ENCODE measurements at regions not wholly inside any gene's neighbourhood (a gene's known extent, or its start where the extent isn't known, plus 50 kb on each side); places are given as distances from the start of the nearest gene placed in this dataset.
A peak's percentile ranks its signal among the peaks of the same experiment; 100 is the strongest.

DNA sequence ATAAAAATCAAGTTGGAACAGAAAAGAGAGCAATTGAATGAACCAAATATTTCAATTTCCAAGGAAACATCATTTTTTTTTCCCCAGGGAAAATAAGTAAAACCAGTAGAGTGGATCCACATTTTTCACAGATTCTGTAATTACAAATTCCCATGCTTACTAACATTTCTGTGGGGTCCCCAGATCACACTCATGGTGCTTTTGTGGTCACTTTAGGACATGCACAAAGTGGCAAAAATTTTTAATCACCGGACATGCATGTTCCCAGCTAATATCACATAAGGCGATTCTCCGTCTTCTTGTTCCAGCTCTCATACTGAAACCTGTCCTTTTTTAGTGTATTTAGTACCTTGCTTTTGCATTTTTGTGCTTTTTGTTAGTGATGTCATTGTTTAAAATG is 748.2 kb upstream of the SLITRK1 start:
- TF ChIP-seq EZH2phosphoT487 (IDR thresholded peaks at IDR 0.05) = no peak
- no peak for TF ChIP-seq CTCF (IDR thresholded peaks at IDR 0.05)
- TF ChIP-seq EZH2 (IDR thresholded peaks at IDR 0.05) = no peak
- Histone ChIP-seq H4K20me1 (ENCODE audit: low read depth) (no peaks in the 10 kb centered on the region), H3K4me3 (no peak overlapping the region), H3K79me2 (ENCODE audit: low read depth) (no peaks in the 10 kb centered on the region), H3K9ac (no peak overlapping the region), H3K27me3 (no peaks in the 10 kb centered on the region), H3K4me1 (peaks cover 6% of the 10 kb centered on the region), H3K27ac (no peak overlapping the region), H3K4me2 (no peak overlapping the region), H2AFZ (replicated peaks) (no peak overlapping the region), H3F3A (ENCODE audit: low read depth) (no peaks in the 10 kb centered on the region), H3K36me3 (no peaks in the 10 kb centered on the region), H3K9me3 (ENCODE audit: low read depth) (no peaks in the 10 kb centered on the region)
- H3K4me1 Mint-ChIP-seq = peaks cover 3% of the 10 kb centered on the region
- H3K9me3 Mint-ChIP-seq = no peaks in the 10 kb centered on the region
- no peak overlapping the region for H3K4me3 Mint-ChIP-seq
- no peaks in the 10 kb centered on the region for H3K36me3 Mint-ChIP-seq
- DNase-seq (ENCODE audit: low spot score) = no peak
- H3K27ac Mint-ChIP-seq = no peak overlapping the region
- H3K27me3 Mint-ChIP-seq (ENCODE audit: insufficient read depth, low read depth) = no peaks in the 10 kb centered on the region

DNA sequence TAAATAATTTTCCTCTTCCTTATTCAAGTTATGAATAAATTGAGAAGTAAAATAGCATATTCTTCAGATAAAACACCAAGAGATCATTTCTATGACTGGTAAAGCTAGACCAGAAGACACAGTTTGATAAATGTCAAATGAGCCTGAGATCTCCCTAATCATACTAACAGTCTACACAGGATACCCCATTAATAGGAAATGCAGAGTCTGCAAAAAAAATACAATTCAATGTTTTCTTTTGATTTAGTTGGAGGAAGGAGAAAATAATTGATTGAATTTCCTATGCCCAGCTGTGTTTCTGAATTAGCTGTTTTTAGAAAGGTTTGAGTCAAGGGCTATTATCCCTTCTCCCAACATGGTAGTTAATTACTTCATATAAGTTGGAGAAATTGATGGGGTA is 734.6 kb upstream of the SLITRK1 start:
- no peaks in the 10 kb centered on the region for H4K20me1 ChIP-seq (ENCODE audit: low read depth)
- Mint-ChIP-seq H3K4me3 (no peak overlapping the region), H3K27me3 (ENCODE audit: insufficient read depth, low read depth) (no peaks in the 10 kb centered on the region), H3K36me3 (no peaks in the 10 kb centered on the region), H3K27ac (no peak overlapping the region), H3K4me1 (no peaks in the 10 kb centered on the region), H3K9me3 (no peaks in the 10 kb centered on the region)
- no peak overlapping the region for H2AFZ ChIP-seq (replicated peaks)
- no peaks in the 10 kb centered on the region for H3K27me3 ChIP-seq
- no peaks in the 10 kb centered on the region for H3K9me3 ChIP-seq (ENCODE audit: low read depth)
- H3K9ac ChIP-seq = no peak overlapping the region
- no peak overlapping the region for H3K27ac ChIP-seq
- H3K4me3 ChIP-seq = no peak overlapping the region
- H3K4me2 ChIP-seq = no peak overlapping the region
- TF ChIP-seq EZH2phosphoT487 (IDR thresholded peaks at IDR 0.05) = no peak
- no peaks in the 10 kb centered on the region for H3F3A ChIP-seq (ENCODE audit: low read depth)
- DNase-seq (ENCODE audit: low spot score) = no peak
- no peaks in the 10 kb centered on the region for H3K4me1 ChIP-seq
- H3K79me2 ChIP-seq (ENCODE audit: low read depth) = no peaks in the 10 kb centered on the region
- H3K36me3 ChIP-seq = no peaks in the 10 kb centered on the region

DNA sequence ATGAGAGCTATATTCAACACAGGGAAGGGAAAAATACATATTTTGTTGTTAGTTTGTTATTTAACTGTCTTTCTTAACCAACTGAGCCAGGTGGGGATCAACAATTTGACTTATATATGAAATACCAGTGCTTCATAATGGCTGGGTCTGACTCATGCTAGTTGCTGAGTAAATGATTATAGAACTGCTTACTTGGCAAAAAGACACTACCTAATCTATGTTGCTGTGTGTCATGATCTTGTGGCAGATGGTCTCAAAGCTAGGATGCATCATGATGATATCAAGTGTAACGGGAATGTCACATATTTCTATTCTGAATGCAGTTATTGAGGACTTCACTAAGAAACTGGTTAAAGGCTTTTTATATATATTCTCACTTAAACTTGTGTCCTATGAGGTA is 727.4 kb upstream of the SLITRK1 start:
- H3K36me3 ChIP-seq = no peaks in the 10 kb centered on the region
- no peaks in the 10 kb centered on the region for H3K36me3 Mint-ChIP-seq
- no peaks in the 10 kb centered on the region for H3F3A ChIP-seq (ENCODE audit: low read depth)
- no peaks in the 10 kb centered on the region for H3K9me3 Mint-ChIP-seq
- H3K27me3 Mint-ChIP-seq (ENCODE audit: insufficient read depth, low read depth) = no peaks in the 10 kb centered on the region
- H3K4me3 ChIP-seq = no peak overlapping the region
- DNase-seq (ENCODE audit: low spot score) = no peak
- no peak overlapping the region for H3K9ac ChIP-seq
- H3K4me3 Mint-ChIP-seq = no peak overlapping the region
- no peaks in the 10 kb centered on the region for H3K27me3 ChIP-seq
- no peaks in the 10 kb centered on the region for H3K4me1 Mint-ChIP-seq
- no peaks in the 10 kb centered on the region for H3K79me2 ChIP-seq (ENCODE audit: low read depth)
- H3K27ac ChIP-seq = no peak overlapping the region
- H3K4me2 ChIP-seq = no peak overlapping the region
- no peaks in the 10 kb centered on the region for H3K9me3 ChIP-seq (ENCODE audit: low read depth)
- H3K27ac Mint-ChIP-seq = no peak overlapping the region
- H2AFZ ChIP-seq (replicated peaks) = no peak overlapping the region
- TF ChIP-seq EZH2 (IDR thresholded peaks at IDR 0.05) = no peak
- TF ChIP-seq CTCF (IDR thresholded peaks at IDR 0.05) = no peak
- no peak for TF ChIP-seq EZH2phosphoT487 (IDR thresholded peaks at IDR 0.05)
- H4K20me1 ChIP-seq (ENCODE audit: low read depth) = no peaks in the 10 kb centered on the region
- no peaks in the 10 kb centered on the region for H3K4me1 ChIP-seq

GRCh38 chr13:84607261-84608013 is 725.2 kb upstream of the SLITRK1 start:
- no peaks in the 10 kb centered on the region for H3K36me3 Mint-ChIP-seq

More at GRCh38 chr13:84607261-84608013, 725.2 kb upstream of the SLITRK1 start:
- H3K4me3 Mint-ChIP-seq = no peak overlapping the region
- no peak overlapping the region for H3K27ac Mint-ChIP-seq
- no peaks in the 10 kb centered on the region for H3K27me3 Mint-ChIP-seq (ENCODE audit: insufficient read depth, low read depth)
- Histone ChIP-seq H3K27me3 (no peaks in the 10 kb centered on the region), H2AFZ (replicated peaks) (peak overlapping the region; percentile 9), H3K4me3 (no peak overlapping the region), H3F3A (ENCODE audit: low read depth) (no peaks in the 10 kb centered on the region), H3K9me3 (ENCODE audit: low read depth) (no peaks in the 10 kb centered on the region), H3K9ac (no peak overlapping the region), H3K27ac (no peak overlapping the region), H3K4me1 (no peaks in the 10 kb centered on the region), H3K79me2 (ENCODE audit: low read depth) (no peaks in the 10 kb centered on the region), H4K20me1 (ENCODE audit: low read depth) (no peaks in the 10 kb centered on the region), H3K4me2 (no peak overlapping the region), H3K36me3 (no peaks in the 10 kb centered on the region)
- DNase-seq (ENCODE audit: low spot score) = no peak
- H3K4me1 Mint-ChIP-seq = no peaks in the 10 kb centered on the region
- no peak for TF ChIP-seq CTCF (IDR thresholded peaks at IDR 0.05)
- TF ChIP-seq EZH2phosphoT487 (IDR thresholded peaks at IDR 0.05) = no peak
- no peak for TF ChIP-seq EZH2 (IDR thresholded peaks at IDR 0.05)
- H3K9me3 Mint-ChIP-seq = no peaks in the 10 kb centered on the region
